Amygdala (tissue), 56 donors: ENCODE measurements at regions not wholly inside any gene's neighbourhood (a gene's known extent, or its start where the extent isn't known, plus 50 kb on each side); places are given as distances from the start of the nearest gene placed in this dataset.

Source experiments
- DNase-seq, 56 donors: peaks; one replicate each; lab custom pipeline; 2025; lab: John Stamatoyannopoulos, UW

GRCh38 chr5:89300426-89300970, 417.5 kb upstream of the MEF2C start:
- DNase-seq = no peak

GRCh38 chr5:89299998-89300397, 417.0 kb upstream of the MEF2C start:
- no peak for DNase-seq

GRCh38 chr5:89297066-89297465, 414.1 kb upstream of the MEF2C start:
- no peak for DNase-seq

GRCh38 chr5:89293810-89294209, 410.8 kb upstream of the MEF2C start:
- DNase-seq = no peak

GRCh38 chr5:89292487-89292886, 409.5 kb upstream of the MEF2C start:
- no peak for DNase-seq

- no peak for DNase-seq
Measured at GRCh38 chr5:89289604-89290003, 406.6 kb upstream of the MEF2C start.

GRCh38 chr5:89287964-89288363, 405.0 kb upstream of the MEF2C start:
- DNase-seq = no peak

GRCh38 chr5:89286320-89286719, 403.3 kb upstream of the MEF2C start:
- no peak for DNase-seq

GRCh38 chr5:89283728-89284493, 400.9 kb upstream of the MEF2C start:
- no peak for DNase-seq

GRCh38 chr5:89282554-89283510, 399.8 kb upstream of the MEF2C start:
- DNase-seq = no peak

- DNase-seq = no peak
Measured at GRCh38 chr5:89281766-89282553, 399.0 kb upstream of the MEF2C start.

- no peak for DNase-seq
Measured at GRCh38 chr5:89281211-89281610, 398.2 kb upstream of the MEF2C start.

- no peak for DNase-seq
Measured at GRCh38 chr5:89280103-89281037, 397.4 kb upstream of the MEF2C start.

GRCh38 chr5:89279391-89280036, 396.5 kb upstream of the MEF2C start:
- no peak for DNase-seq

- DNase-seq = no peak
Measured at GRCh38 chr5:89277816-89278215, 394.8 kb upstream of the MEF2C start.

GRCh38 chr5:89276566-89277305, 393.8 kb upstream of the MEF2C start:
- no peak for DNase-seq

GRCh38 chr5:89275066-89275855, 392.3 kb upstream of the MEF2C start:
- no peak for DNase-seq
